ENCODE measurements at regions not wholly inside any gene's neighbourhood (a gene's known extent, or its start where the extent isn't known, plus 50 kb on each side); places are given as distances from the start of the nearest gene placed in this dataset.

- Histone ChIP-seq H3K4me1 (peaks cover 17% of the 10 kb centered on the region), H3K9me3 (replicated peaks) (no peaks in the 10 kb centered on the region), H3K27me3 (ENCODE audit: low read depth) (no peaks in the 10 kb centered on the region), H3K27ac (replicated peaks) (peak overlapping the region; percentile 77), H3K36me3 (no peaks in the 10 kb centered on the region), H3K4me3 (no peak overlapping the region)
- TF ChIP-seq CTCF (IDR thresholded peaks at IDR 0.05; ENCODE audit: borderline replicate concordance) = peak; percentile 45
- DNase-seq = peak; percentile 62
- intact Hi-C loops (cut with micrococcal nuclease) = no loop called here
Measured at GRCh38 chr9:87792831-87793288, 66.9 kb downstream of the CTSL start.

GRCh38 chr9:87793292-87793691 lies 67.4 kb downstream of the CTSL start:
- TF ChIP-seq CTCF (IDR thresholded peaks at IDR 0.05; ENCODE audit: borderline replicate concordance) = no peak
- H3K36me3 ChIP-seq = no peaks in the 10 kb centered on the region
- peaks cover 19% of the 10 kb centered on the region for H3K4me1 ChIP-seq
- no peak overlapping the region for H3K4me3 ChIP-seq
- DNase-seq = no peak
- H3K27ac ChIP-seq (replicated peaks) = peak overlapping the region; percentile 77
- intact Hi-C loops (cut with micrococcal nuclease) = no loop called here
- H3K27me3 ChIP-seq (ENCODE audit: low read depth) = no peaks in the 10 kb centered on the region
- H3K9me3 ChIP-seq (replicated peaks) = no peaks in the 10 kb centered on the region

- intact Hi-C loops (cut with micrococcal nuclease) = no loop called here
- no peak for TF ChIP-seq CTCF (IDR thresholded peaks at IDR 0.05; ENCODE audit: borderline replicate concordance)
- H3K27ac ChIP-seq (replicated peaks) = no peak overlapping the region
Measured at GRCh38 chr9:87795178-87795577, 69.3 kb downstream of the CTSL start.

GRCh38 chr9:87796196-87796595 lies 70.3 kb downstream of the CTSL start:
- Histone ChIP-seq H3K36me3 (no peaks in the 10 kb centered on the region), H3K27ac (replicated peaks) (no peak overlapping the region), H3K4me1 (peaks cover 19% of the 10 kb centered on the region), H3K4me3 (no peak overlapping the region), H3K9me3 (replicated peaks) (no peaks in the 10 kb centered on the region), H3K27me3 (ENCODE audit: low read depth) (no peaks in the 10 kb centered on the region)
- DNase-seq = no peak
- no peak for TF ChIP-seq CTCF (IDR thresholded peaks at IDR 0.05; ENCODE audit: borderline replicate concordance)
- intact Hi-C loops (cut with micrococcal nuclease) = no loop called here

More at GRCh38 chr9:87795178-87795577, 69.3 kb downstream of the CTSL start:
- peaks cover 19% of the 10 kb centered on the region for H3K4me1 ChIP-seq
- no peaks in the 10 kb centered on the region for H3K27me3 ChIP-seq (ENCODE audit: low read depth)
- no peak overlapping the region for H3K4me3 ChIP-seq
- no peak for DNase-seq
- no peaks in the 10 kb centered on the region for H3K9me3 ChIP-seq (replicated peaks)
- no peaks in the 10 kb centered on the region for H3K36me3 ChIP-seq

- H3K27ac ChIP-seq (replicated peaks) = no peak overlapping the region
- H3K4me3 ChIP-seq = no peak overlapping the region
- DNase-seq = no peak
- H3K36me3 ChIP-seq = no peaks in the 10 kb centered on the region
- H3K9me3 ChIP-seq (replicated peaks) = no peaks in the 10 kb centered on the region
- H3K4me1 ChIP-seq = peaks cover 4% of the 10 kb centered on the region
- H3K27me3 ChIP-seq (ENCODE audit: low read depth) = peaks cover 10% of the 10 kb centered on the region
- intact Hi-C loops (cut with micrococcal nuclease) = no loop called here
- TF ChIP-seq CTCF (IDR thresholded peaks at IDR 0.05; ENCODE audit: borderline replicate concordance) = no peak
Measured at GRCh38 chr9:87798261-87798833, 72.4 kb downstream of the CTSL start.

Data from left ventricle myocardium inferior (tissue), 1 donor.